Keratinocyte (primary cell): ENCODE measurements at regions not wholly inside any gene's neighbourhood (a gene's known extent, or its start where the extent isn't known, plus 50 kb on each side); places are given as distances from the start of the nearest gene placed in this dataset.

ENCODE experiments used
- DNase-seq: peaks from one replicate; pipeline ENCODE4 v3.0.0-alpha.2; 2011; ENCODE audit warnings: low read depth, missing footprints, low spot score
- FAIRE-seq: peaks from 2 replicates; lab custom pipeline; 2011; peaks lifted over from hg19 to GRCh38; lab: Jason Lieb, UNC
- H2AFZ ChIP-seq: 2 replicates; pipeline ENCODE4 v1.6.0; 2012; ENCODE audit warnings: low read length, control low read depth, inconsistent platforms; ENCODE audit not compliant: control insufficient read depth
- H3K27ac ChIP-seq: 2 replicates; pipeline ENCODE4 v1.5.1; 2011; ENCODE audit warnings: low read length; ENCODE audit not compliant: control insufficient read depth, insufficient read depth
- H3K27me3 ChIP-seq: 3 replicates; pipeline ENCODE4 v1.6.0; 2011; ENCODE audit warnings: low read length; ENCODE audit not compliant: control insufficient read depth, insufficient read depth; ENCODE audit errors: extremely low read depth
- H3K36me3 ChIP-seq, 2 experiments: 2 replicates in 1 of 2; 3 replicates in 1 of 2; pipeline ENCODE4 v1.5.1; 2011; ENCODE audit warnings: low read length in 2 of 2, mild to moderate bottlenecking in 1 of 2; ENCODE audit not compliant: control insufficient read depth in 2 of 2, insufficient read depth in 2 of 2; ENCODE audit errors: extremely low read depth in 1 of 2
- H3K4me1 ChIP-seq: 3 replicates; pipeline ENCODE4 v1.5.1; 2011; ENCODE audit warnings: low read length; ENCODE audit not compliant: control insufficient read depth, insufficient read depth; ENCODE audit errors: extremely low read depth
- H3K4me2 ChIP-seq: 3 replicates; pipeline ENCODE4 v1.6.0; 2011; ENCODE audit warnings: low read depth, low read length; ENCODE audit not compliant: control insufficient read depth, insufficient read depth; ENCODE audit errors: extremely low read depth
- H3K4me3 ChIP-seq, 3 experiments: fragments of 200-600 bp in 1 of 3; sonication (generic) in 1 of 3; 2 replicates in 2 of 3; 3 replicates in 1 of 3; pipeline ENCODE4 v1.5.1; 2011 to 2016; ENCODE audit warnings: low read length in 3 of 3, mild to moderate bottlenecking in 3 of 3, control low read depth in 2 of 3, inconsistent platforms in 1 of 3, low read depth in 1 of 3, mixed read lengths in 1 of 3, mixed run types in 1 of 3, moderate library complexity in 1 of 3; ENCODE audit not compliant: control insufficient read depth in 2 of 3, insufficient read depth in 2 of 3; ENCODE audit errors: extremely low read depth in 1 of 3
- H3K79me2 ChIP-seq: 2 replicates; pipeline ENCODE4 v1.6.0; 2012; ENCODE audit warnings: low read length; ENCODE audit not compliant: control insufficient read depth, insufficient read depth
- H3K9ac ChIP-seq: 3 replicates; pipeline ENCODE4 v1.6.0; 2011; ENCODE audit warnings: low read length; ENCODE audit not compliant: control insufficient read depth, insufficient read depth; ENCODE audit errors: extremely low read depth
- H3K9me1 ChIP-seq: 3 replicates; pipeline ENCODE4 v1.6.0; 2011; ENCODE audit warnings: low read length; ENCODE audit not compliant: control insufficient read depth, insufficient read depth; ENCODE audit errors: extremely low read depth
- H3K9me3 ChIP-seq: 2 replicates; pipeline ENCODE4 v1.5.1; 2012; ENCODE audit warnings: low read depth, low read length; ENCODE audit not compliant: control insufficient read depth
- H4K20me1 ChIP-seq: 3 replicates; pipeline ENCODE4 v1.6.0; 2011; ENCODE audit warnings: low read length; ENCODE audit not compliant: control insufficient read depth, insufficient read depth; ENCODE audit errors: extremely low read depth
- EZH2 ChIP-seq: IDR thresholded peaks from one replicate; pipeline ENCODE4 v1.6.1; 2012; ENCODE audit warnings: inconsistent platforms, mild to moderate bottlenecking, low read length, moderate library complexity
- dilution Hi-C: fragments of 300-500 bp; cut with MboI; formaldehyde crosslinking; loops from one replicate; pipeline ENCODE4 v1.7.0; 2020; ENCODE audit warnings: low sequenced_read_pairs; ENCODE audit not compliant: extremely low pct_ligation_motif_present
- TF ChIP-seq, protein P1 (sequence below), 3 experiments: IDR thresholded peaks in 1 of 3; conservative IDR thresholded peaks in 1 of 3; optimal IDR thresholded peaks in 1 of 3; 2 replicates in 2 of 3; 3 replicates in 1 of 3; pipeline versions ENCODE3 to v1.5.1; 2011; ENCODE audit warnings: low read length in 3 of 3, mild to moderate bottlenecking in 3 of 3, moderate library complexity in 2 of 3, control low read depth in 1 of 3, inconsistent platforms in 1 of 3; ENCODE audit not compliant: insufficient read depth in 2 of 3; ENCODE audit errors: extremely low read depth in 1 of 3

DNA sequence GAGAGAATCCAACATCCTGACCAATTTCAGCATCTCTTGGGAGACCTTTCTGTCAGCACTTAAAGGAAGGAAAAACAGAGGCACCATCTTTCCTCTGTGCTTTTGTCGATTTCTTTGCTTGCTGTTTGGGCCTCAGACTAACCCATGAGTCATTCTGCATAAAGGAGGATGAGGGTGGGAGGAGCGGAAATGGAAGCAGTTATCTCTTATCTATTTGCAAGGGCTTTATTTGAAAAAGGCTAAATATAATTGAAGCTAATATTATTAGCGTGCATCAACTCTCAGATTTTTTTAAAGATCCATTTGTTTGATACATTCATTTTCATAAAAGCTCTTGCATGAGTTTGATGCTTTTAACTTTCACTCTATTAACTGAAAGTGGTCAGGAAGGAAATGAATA is 72.9 kb downstream of the ZNF622 start:
- DNase-seq (no peak), FAIRE-seq (no peak)
- H3K9ac ChIP-seq = no peak overlapping the region
- no peak overlapping the region for H3K4me3 ChIP-seq
- no peak overlapping the region for H3K27ac ChIP-seq
- no peaks in the 10 kb centered on the region for H3K36me3 ChIP-seq
- no peaks in the 10 kb centered on the region for H3K9me1 ChIP-seq
- H2AFZ ChIP-seq = no peak overlapping the region
- no peak overlapping the region for H3K4me2 ChIP-seq
- TF ChIP-seq EZH2 = no peak
- TF ChIP-seq, protein P1, sequence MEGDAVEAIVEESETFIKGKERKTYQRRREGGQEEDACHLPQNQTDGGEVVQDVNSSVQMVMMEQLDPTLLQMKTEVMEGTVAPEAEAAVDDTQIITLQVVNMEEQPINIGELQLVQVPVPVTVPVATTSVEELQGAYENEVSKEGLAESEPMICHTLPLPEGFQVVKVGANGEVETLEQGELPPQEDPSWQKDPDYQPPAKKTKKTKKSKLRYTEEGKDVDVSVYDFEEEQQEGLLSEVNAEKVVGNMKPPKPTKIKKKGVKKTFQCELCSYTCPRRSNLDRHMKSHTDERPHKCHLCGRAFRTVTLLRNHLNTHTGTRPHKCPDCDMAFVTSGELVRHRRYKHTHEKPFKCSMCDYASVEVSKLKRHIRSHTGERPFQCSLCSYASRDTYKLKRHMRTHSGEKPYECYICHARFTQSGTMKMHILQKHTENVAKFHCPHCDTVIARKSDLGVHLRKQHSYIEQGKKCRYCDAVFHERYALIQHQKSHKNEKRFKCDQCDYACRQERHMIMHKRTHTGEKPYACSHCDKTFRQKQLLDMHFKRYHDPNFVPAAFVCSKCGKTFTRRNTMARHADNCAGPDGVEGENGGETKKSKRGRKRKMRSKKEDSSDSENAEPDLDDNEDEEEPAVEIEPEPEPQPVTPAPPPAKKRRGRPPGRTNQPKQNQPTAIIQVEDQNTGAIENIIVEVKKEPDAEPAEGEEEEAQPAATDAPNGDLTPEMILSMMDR (optimal IDR thresholded peaks at IDR 0.05 in 1 of 3, IDR thresholded peaks at IDR 0.05 in 1 of 3, conservative IDR thresholded peaks at IDR 0.05 in 1 of 3; ENCODE audit: extremely low read depth in 1 of 3, insufficient read depth in 2 of 3, low read length in 3 of 3) = no peak
- no peaks in the 10 kb centered on the region for H3K4me1 ChIP-seq
- H4K20me1 ChIP-seq = no peaks in the 10 kb centered on the region
- no peaks in the 10 kb centered on the region for H3K27me3 ChIP-seq
- dilution Hi-C loops = no loop called here
- H3K79me2 ChIP-seq = no peaks in the 10 kb centered on the region
- no peaks in the 10 kb centered on the region for H3K9me3 ChIP-seq

DNA sequence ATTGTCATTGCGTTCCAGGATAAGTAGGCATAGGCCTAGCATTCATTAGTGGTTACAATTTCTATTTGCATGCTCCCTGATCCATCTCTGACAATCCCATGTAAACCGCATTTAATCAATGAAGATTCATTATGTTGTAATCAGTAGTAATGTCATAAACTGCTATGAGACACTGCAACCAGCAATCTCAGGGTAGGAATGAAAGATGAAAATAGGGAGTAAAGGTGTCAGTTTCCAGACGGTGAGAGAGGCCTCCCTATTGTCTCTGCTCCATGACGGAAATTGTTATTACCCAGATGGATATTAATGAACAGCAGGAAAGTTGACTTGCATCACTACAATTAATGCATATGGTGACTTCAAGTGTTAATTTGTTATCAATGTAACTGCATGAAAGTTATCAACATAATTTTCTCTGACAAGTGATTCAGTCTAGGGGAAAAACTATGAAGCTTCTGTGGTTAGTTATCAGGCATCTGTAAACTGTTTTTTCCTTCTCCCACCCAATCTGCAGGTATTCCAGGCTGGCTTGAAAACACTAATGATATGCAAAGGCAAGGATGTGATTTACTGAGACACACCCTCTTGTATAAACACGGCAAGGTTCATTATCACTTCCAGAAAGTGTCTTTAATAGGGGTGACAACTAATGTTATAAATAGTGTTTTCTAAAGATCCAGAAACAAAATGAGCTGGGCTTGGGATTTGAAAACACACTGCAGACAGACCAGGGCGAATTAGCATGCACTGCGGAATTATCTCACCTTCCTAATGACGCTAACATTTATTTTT is 73.5 kb downstream of the ZNF622 start:
- Histone ChIP-seq H3K79me2 (no peaks in the 10 kb centered on the region), H2AFZ (no peak overlapping the region), H4K20me1 (no peaks in the 10 kb centered on the region), H3K27ac (no peak overlapping the region), H3K9me1 (no peaks in the 10 kb centered on the region), H3K27me3 (no peaks in the 10 kb centered on the region), H3K4me3 (no peak overlapping the region), H3K36me3 (no peaks in the 10 kb centered on the region), H3K9me3 (no peaks in the 10 kb centered on the region), H3K9ac (no peak overlapping the region), H3K4me1 (no peaks in the 10 kb centered on the region), H3K4me2 (no peak overlapping the region)
- FAIRE-seq = no peak
- dilution Hi-C loops = no loop called here
- TF ChIP-seq, protein P1 (optimal IDR thresholded peaks at IDR 0.05 in 1 of 3, IDR thresholded peaks at IDR 0.05 in 1 of 3, conservative IDR thresholded peaks at IDR 0.05 in 1 of 3; ENCODE audit: extremely low read depth in 1 of 3, insufficient read depth in 2 of 3, low read length in 3 of 3) = no peak
- no peak for TF ChIP-seq EZH2
- DNase-seq = no peak
